ENCODE measurements at regions not wholly inside any gene's neighbourhood (a gene's known extent, or its start where the extent isn't known, plus 50 kb on each side); places are given as distances from the start of the nearest gene placed in this dataset.

GRCh38 chr12:128165387-128165786 is 101.6 kb upstream of the TMEM132C start:
- TF ChIP-seq, protein P1, sequence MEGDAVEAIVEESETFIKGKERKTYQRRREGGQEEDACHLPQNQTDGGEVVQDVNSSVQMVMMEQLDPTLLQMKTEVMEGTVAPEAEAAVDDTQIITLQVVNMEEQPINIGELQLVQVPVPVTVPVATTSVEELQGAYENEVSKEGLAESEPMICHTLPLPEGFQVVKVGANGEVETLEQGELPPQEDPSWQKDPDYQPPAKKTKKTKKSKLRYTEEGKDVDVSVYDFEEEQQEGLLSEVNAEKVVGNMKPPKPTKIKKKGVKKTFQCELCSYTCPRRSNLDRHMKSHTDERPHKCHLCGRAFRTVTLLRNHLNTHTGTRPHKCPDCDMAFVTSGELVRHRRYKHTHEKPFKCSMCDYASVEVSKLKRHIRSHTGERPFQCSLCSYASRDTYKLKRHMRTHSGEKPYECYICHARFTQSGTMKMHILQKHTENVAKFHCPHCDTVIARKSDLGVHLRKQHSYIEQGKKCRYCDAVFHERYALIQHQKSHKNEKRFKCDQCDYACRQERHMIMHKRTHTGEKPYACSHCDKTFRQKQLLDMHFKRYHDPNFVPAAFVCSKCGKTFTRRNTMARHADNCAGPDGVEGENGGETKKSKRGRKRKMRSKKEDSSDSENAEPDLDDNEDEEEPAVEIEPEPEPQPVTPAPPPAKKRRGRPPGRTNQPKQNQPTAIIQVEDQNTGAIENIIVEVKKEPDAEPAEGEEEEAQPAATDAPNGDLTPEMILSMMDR (IDR thresholded peaks at IDR 0.05): no peak
- no peak for TF ChIP-seq ZFX (IDR thresholded peaks at IDR 0.05; ENCODE audit: borderline replicate concordance)
